Medulla oblongata (tissue), 1 donor: ENCODE measurements at regions not wholly inside any gene's neighbourhood (a gene's known extent, or its start where the extent isn't known, plus 50 kb on each side); places are given as distances from the start of the nearest gene placed in this dataset.
"Not testable (repeated sequence)": the region's sequence is repeated elsewhere in the genome, so short reads cannot be mapped to it uniquely, and the experiment has no call there.

Experiments
- DNase-seq: peaks from one replicate; pipeline ENCODE4 v3.0.0-alpha.2; 2015; ENCODE audit errors: extremely low spot score

GRCh38 chr5:67941614-67942401 lies 273.7 kb upstream of the PIK3R1 start:
- no peak for DNase-seq

DNA sequence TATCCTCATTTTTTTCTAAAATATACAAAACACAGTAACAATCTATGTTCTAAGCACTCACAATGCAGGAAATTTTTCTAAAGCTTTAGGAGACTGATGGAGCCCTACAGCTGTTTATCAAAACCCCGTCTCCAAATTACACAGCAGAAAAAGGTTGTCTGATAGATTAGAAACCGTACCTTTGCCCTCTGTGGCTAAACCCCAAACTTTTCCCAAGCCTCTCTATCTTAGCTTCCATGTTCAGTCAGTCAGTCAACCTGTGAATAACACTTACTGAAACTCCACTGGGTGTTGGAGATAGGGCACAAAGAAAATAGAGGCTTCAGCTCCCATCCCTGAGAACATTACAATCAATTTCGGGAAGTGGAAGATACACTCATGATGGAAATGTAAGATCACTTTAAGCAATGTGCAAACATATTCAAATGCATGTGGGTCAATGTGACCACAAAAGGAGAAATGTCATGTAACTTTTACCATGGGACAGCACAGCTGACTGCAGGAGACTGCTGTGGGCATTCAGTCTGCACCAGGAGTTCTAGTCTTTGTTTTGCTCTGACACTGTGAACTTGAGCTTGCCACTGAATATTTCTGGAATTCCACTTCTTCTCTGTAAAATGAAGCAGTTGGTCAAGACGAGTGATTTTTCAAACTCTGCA lies 279.5 kb upstream of the PIK3R1 start:
- DNase-seq, result peak; percentile 13

DNA sequence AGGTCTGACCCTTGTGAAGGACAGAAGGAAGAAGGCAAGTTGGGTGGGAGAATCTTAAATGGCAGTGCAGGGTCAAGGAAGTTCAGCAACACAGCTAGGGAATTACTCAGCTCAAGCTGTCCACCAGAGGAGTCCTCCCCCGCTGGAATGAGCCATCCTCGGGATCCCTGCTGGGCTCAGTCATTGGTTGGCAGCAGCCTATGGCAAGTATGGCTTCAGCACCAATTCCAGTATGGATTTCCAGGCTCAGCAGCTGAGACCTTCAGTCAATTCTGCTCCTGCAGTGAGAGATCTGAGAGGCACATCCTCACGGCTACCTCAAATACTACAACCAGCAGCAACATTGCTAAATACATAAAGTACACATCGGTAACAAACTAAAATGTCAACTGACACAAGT lies 280.6 kb upstream of the PIK3R1 start:
- no peak for DNase-seq

DNA sequence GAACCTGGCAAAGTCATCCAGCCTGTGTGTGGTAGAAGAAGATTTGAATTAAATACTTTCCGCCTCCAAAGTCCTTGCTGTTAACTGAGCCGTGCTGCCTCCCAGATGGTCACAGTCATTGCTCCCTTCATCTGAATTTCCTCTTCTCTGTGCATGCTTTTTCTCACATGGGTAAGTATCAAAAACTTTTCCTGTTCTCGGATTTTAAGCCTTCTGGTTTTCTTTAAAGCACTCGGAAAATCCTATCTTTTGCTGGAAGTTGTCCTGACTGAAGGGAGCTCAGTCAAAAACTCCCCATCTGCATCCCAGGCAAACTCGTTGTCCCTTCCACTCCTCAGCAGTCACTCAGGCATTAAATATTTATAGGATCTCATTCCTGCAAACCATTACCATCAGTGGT lies 290.0 kb upstream of the PIK3R1 start:
- no peak for DNase-seq

GRCh38 chr5:67921004-67921601 lies 294.5 kb upstream of the PIK3R1 start:
- no peak for DNase-seq

GRCh38 chr5:67919532-67919931 lies 296.0 kb upstream of the PIK3R1 start:
- DNase-seq, result not testable (repeated sequence)

- no peak for DNase-seq
Measured at GRCh38 chr5:67917561-67917960, 298.0 kb upstream of the PIK3R1 start.

DNA sequence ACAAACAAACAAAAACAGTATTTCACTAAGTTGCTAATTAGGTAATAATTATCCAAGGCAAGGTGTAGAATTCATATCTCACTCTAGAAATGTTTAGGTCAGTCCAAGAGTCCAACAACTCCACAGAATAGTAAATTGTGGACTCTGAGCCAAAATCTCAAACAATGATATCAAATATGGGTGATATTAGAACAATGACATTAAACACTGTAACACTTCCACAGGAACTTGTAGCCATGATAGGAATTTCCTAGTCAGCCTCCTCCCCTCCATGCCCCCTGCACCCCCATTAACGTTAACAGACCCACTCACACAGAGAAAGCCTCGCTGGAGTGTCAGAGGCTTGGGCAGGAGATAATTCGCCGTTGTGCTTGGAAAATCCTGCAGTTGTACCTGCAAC lies 305.0 kb upstream of the PIK3R1 start:
- no peak for DNase-seq

- DNase-seq, result no peak
Measured at GRCh38 chr5:67908126-67908765, 307.3 kb upstream of the PIK3R1 start.

DNA sequence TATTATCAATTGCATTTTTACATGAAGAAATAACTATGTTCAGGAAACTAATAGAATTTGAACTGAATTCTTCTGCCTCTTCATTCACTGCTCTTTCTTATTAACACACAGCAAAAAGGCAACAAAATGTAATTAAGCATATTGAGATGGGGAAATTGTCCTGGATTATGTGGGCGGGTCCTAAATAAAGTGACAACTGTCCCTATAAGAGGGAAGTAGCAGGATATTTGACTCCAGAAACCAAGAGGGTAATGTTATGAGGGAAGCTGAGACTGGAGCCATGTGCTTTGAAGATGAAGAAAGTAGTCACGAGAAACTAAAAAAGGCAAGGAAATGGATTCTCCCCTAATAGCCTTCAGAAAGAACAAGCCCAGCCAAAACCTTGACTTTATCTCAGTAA lies 311.2 kb upstream of the PIK3R1 start:
- DNase-seq, result no peak

GRCh38 chr5:67903656-67904055 lies 311.9 kb upstream of the PIK3R1 start:
- no peak for DNase-seq

- DNase-seq, result no peak
Measured at GRCh38 chr5:67903121-67903520, 312.4 kb upstream of the PIK3R1 start.

DNA sequence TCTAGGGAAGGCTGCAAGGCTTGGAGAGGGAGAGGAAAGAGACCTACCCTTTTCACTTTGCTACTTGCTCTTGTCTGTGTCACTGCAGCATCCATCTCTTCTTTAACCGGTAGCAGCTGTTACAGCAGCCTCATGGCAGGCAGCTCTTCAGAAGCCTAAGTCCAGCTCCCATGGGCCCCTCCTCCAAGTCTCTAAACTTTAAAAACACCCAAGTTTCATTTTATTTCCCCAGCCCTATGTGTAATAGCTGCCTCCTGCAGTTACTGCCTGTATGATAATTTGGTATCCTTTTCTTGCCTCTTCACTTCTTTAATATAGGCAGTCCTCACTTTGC lies 313.1 kb upstream of the PIK3R1 start:
- no peak for DNase-seq

GRCh38 chr5:67901814-67902496 lies 313.6 kb upstream of the PIK3R1 start:
- no peak for DNase-seq

DNA sequence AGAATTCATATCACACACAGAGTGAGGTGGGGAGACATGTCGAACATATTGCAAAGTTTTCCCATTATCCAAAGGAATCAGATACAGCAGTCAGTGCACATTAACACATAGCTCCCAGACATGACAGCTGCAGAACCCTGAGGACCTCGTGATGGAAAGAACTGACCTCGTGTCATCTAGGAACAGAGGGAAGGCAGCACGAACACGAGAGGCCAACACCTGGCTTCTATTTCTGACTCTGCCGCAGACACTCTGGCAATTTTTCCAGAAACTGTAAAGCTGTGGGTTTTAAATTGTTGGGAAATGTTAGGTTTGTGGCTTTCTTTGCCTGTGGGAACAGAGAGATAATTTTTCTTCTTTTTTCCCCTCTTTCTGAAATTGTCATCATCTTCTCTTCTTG lies 315.0 kb upstream of the PIK3R1 start:
- DNase-seq, result no peak

GRCh38 chr5:67897980-67898379 lies 317.6 kb upstream of the PIK3R1 start:
- DNase-seq, result no peak

- DNase-seq, result no peak
Measured at GRCh38 chr5:67897431-67897830, 318.1 kb upstream of the PIK3R1 start.

DNA sequence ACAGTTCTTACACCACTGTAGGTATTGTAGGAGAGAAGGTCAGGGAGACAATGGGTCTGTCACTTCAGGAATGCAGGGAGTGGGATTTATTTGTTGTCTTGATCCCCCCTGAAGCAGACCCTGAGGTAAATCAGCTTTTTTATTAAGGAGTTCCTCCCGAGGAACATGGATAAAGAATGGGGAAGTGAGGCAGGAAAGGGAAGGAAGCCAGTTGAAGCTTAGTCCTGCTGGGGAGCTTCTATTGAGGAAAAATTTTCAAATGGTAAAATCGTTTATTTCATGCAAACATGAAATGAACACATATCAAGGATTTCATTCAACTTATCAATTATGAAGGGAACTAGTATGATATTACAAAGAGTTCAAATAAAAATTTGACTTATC lies 318.6 kb upstream of the PIK3R1 start:
- no peak for DNase-seq

GRCh38 chr5:67896311-67896929 lies 319.1 kb upstream of the PIK3R1 start:
- DNase-seq, result peak; percentile 12

DNA sequence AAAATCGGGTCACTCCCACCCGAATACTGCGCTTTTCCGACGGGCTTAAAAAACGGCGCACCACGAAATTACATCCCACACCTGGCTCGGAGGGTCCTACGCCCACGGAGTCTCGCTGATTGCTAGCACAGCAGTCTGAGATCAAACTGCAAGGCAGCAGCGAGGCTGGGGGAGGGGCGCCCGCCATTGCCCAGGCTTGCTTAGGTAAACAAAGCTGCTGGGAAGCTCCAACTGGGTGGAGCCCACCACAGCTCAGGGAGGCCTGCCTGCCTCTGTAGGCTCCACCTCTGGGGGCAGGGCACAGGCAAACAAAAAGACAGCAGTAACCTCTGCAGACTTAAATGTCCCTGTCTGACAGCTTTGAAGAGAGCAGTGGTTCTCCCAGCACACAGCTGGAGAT lies 325.7 kb upstream of the PIK3R1 start:
- DNase-seq, result not testable (repeated sequence)

DNA sequence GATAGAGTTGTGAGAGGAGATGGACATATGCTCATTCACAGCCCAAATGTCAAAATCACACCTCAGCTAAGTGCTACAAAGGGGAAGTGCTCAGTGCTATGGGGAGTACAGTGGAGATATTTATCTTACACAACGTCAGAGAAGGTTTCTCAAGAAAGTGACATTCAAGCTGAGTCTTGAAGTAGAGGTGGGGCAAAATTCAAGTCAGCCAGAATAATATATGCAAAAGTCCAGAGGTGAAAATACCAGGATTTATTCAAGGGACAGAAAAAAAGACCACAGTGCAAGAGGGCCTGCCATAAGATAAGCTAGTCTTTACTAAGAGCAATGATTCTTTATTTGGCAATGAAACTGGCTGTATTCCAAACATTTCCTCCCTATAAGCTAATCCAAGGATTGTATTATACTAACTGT lies 327.8 kb upstream of the PIK3R1 start:
- DNase-seq, result no peak

DNA sequence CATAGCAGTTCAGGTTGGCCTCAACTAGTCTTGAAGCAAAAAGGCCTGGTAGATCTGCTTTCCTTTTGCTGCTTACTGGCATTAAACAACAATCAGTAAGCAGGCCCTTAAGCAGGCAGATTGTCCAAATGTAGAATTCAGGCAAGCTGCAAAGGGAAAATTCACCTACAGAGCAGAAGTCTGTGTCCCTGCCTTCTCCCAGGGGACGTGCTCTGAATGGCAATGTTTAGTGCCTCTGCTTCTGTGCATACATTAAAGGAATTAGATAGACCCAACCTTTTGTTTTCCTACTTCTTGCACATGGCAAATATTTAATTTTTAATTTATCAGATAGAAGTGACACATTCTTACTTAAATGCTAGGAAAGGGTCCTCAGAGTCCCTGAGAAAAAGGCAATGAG lies 328.8 kb upstream of the PIK3R1 start:
- DNase-seq, result no peak
